ENCODE measurements at regions not wholly inside any gene's neighbourhood (a gene's known extent, or its start where the extent isn't known, plus 50 kb on each side); places are given as distances from the start of the nearest gene placed in this dataset.
"Not testable (repeated sequence)": the region's sequence is repeated elsewhere in the genome, so short reads cannot be mapped to it uniquely, and the experiment has no call there.

GRCh38 chr12:91877022-91877421 lies 268.6 kb downstream of the BTG1 start:
- Histone ChIP-seq H3K27ac (ENCODE audit: low read depth, low read length) (no peak overlapping the region), H4K20me1 (ENCODE audit: insufficient read depth, low read length) (no peaks in the 10 kb centered on the region), H3K4me2 (ENCODE audit: low read length) (no peak overlapping the region), H3K4me3 (ENCODE audit: insufficient read depth, low read depth, low read length) (no peak overlapping the region), H2AFZ (ENCODE audit: low read depth, low read length) (no peak overlapping the region), H3K9ac (ENCODE audit: low read length) (no peak overlapping the region), H3K27me3 (ENCODE audit: insufficient read depth, low read length) (no peaks in the 10 kb centered on the region), H3K36me3 (ENCODE audit: insufficient read depth, low read length) (no peaks in the 10 kb centered on the region), H3K9me3 (ENCODE audit: insufficient read depth, low read depth, low read length) (no peaks in the 10 kb centered on the region), H3K79me2 (ENCODE audit: insufficient read depth, low read length) (no peaks in the 10 kb centered on the region), H3K4me1 (ENCODE audit: insufficient read depth, low read length) (no peaks in the 10 kb centered on the region)
- Mint-ChIP-seq H3K9me3 (ENCODE audit: unreplicated experiment) (no peaks in the 10 kb centered on the region), H3K4me1 (ENCODE audit: low read depth, unreplicated experiment) (peaks cover 2% of the 10 kb centered on the region), H3K4me3 (ENCODE audit: unreplicated experiment) (no peak overlapping the region), H3K36me3 (ENCODE audit: low read depth, unreplicated experiment) (no peaks in the 10 kb centered on the region), H3K27me3 (ENCODE audit: low read depth, unreplicated experiment) (no peaks in the 10 kb centered on the region), H3K27ac (ENCODE audit: unreplicated experiment) (no peak overlapping the region)
- peak; percentile 18 for DNase-seq (ENCODE audit: low read depth)
- TF ChIP-seq CTCF (IDR thresholded peaks at IDR 0.05; ENCODE audit: insufficient read depth, low read depth, low read length) (no peak), EZH2 (IDR thresholded peaks at IDR 0.05; ENCODE audit: insufficient read depth, low read length) (no peak)
- no peak for FAIRE-seq

GRCh38 chr12:91875671-91876070 lies 270.0 kb downstream of the BTG1 start:
- H3K4me3 Mint-ChIP-seq (ENCODE audit: unreplicated experiment); H3K27ac ChIP-seq (ENCODE audit: low read depth, low read length); H3K79me2 ChIP-seq (ENCODE audit: insufficient read depth, low read length); H3K27me3 ChIP-seq (ENCODE audit: insufficient read depth, low read length); H3K4me1 ChIP-seq (ENCODE audit: insufficient read depth, low read length); FAIRE-seq; H3K36me3 ChIP-seq (ENCODE audit: insufficient read depth, low read length); DNase-seq (ENCODE audit: low read depth); H3K27me3 Mint-ChIP-seq (ENCODE audit: low read depth, unreplicated experiment); H3K9ac ChIP-seq (ENCODE audit: low read length); H3K9me3 Mint-ChIP-seq (ENCODE audit: unreplicated experiment); H4K20me1 ChIP-seq (ENCODE audit: insufficient read depth, low read length); H3K9me3 ChIP-seq (ENCODE audit: insufficient read depth, low read depth, low read length); H3K4me3 ChIP-seq (ENCODE audit: insufficient read depth, low read depth, low read length); H3K4me1 Mint-ChIP-seq (ENCODE audit: low read depth, unreplicated experiment); H3K4me2 ChIP-seq (ENCODE audit: low read length); H3K27ac Mint-ChIP-seq (ENCODE audit: unreplicated experiment); H2AFZ ChIP-seq (ENCODE audit: low read depth, low read length); H3K36me3 Mint-ChIP-seq (ENCODE audit: low read depth, unreplicated experiment): not testable (repeated sequence)

- no peaks in the 10 kb centered on the region for H3K79me2 ChIP-seq (ENCODE audit: insufficient read depth, low read length)
- H4K20me1 ChIP-seq (ENCODE audit: insufficient read depth, low read length), result no peaks in the 10 kb centered on the region
- H3K4me3 ChIP-seq (ENCODE audit: insufficient read depth, low read depth, low read length), result no peak overlapping the region
- no peak for FAIRE-seq
- peak; percentile 10 for DNase-seq (ENCODE audit: low read depth)
- no peaks in the 10 kb centered on the region for H3K4me1 ChIP-seq (ENCODE audit: insufficient read depth, low read length)
- no peaks in the 10 kb centered on the region for H3K9me3 Mint-ChIP-seq (ENCODE audit: unreplicated experiment)
- no peaks in the 10 kb centered on the region for H3K9me3 ChIP-seq (ENCODE audit: insufficient read depth, low read depth, low read length)
- no peak overlapping the region for H2AFZ ChIP-seq (ENCODE audit: low read depth, low read length)
- no peaks in the 10 kb centered on the region for H3K27me3 ChIP-seq (ENCODE audit: insufficient read depth, low read length)
- TF ChIP-seq CTCF (IDR thresholded peaks at IDR 0.05; ENCODE audit: insufficient read depth, low read depth, low read length), result no peak
- no peak for TF ChIP-seq EZH2 (IDR thresholded peaks at IDR 0.05; ENCODE audit: insufficient read depth, low read length)
- H3K27me3 Mint-ChIP-seq (ENCODE audit: low read depth, unreplicated experiment), result peaks cover 2% of the 10 kb centered on the region
- H3K9ac ChIP-seq (ENCODE audit: low read length), result no peak overlapping the region
- H3K4me2 ChIP-seq (ENCODE audit: low read length), result no peak overlapping the region
- H3K36me3 Mint-ChIP-seq (ENCODE audit: low read depth, unreplicated experiment), result no peaks in the 10 kb centered on the region
- no peaks in the 10 kb centered on the region for H3K36me3 ChIP-seq (ENCODE audit: insufficient read depth, low read length)
- no peak overlapping the region for H3K27ac ChIP-seq (ENCODE audit: low read depth, low read length)
- peaks cover 2% of the 10 kb centered on the region for H3K4me1 Mint-ChIP-seq (ENCODE audit: low read depth, unreplicated experiment)
- no peak overlapping the region for H3K4me3 Mint-ChIP-seq (ENCODE audit: unreplicated experiment)
- no peak overlapping the region for H3K27ac Mint-ChIP-seq (ENCODE audit: unreplicated experiment)
Measured at GRCh38 chr12:91874086-91874865, 271.4 kb downstream of the BTG1 start.
